Activated CD4-positive, alpha-beta T cell treated with anti-CD3 and anti-CD28 coated beads, Interleukin-2, amount 50 U/mL, for 16 hours (primary cell): ENCODE measurements at regions not wholly inside any gene's neighbourhood (a gene's known extent, or its start where the extent isn't known, plus 50 kb on each side); places are given as distances from the start of the nearest gene placed in this dataset.
"Not testable (repeated sequence)": the region's sequence is repeated elsewhere in the genome, so short reads cannot be mapped to it uniquely, and the experiment has no call there.

ENCODE experiments used
- DNase-seq: peaks from one replicate; pipeline ENCODE4 v3.0.0-alpha.2; 2020

GRCh38 chr7:101679653-101680173 lies 50.6 kb upstream of the MYL10 start:
- not testable (repeated sequence) for DNase-seq

- DNase-seq = no peak
Measured at GRCh38 chr7:101680406-101681145, 51.5 kb upstream of the MYL10 start.

- no peak for DNase-seq
Measured at GRCh38 chr7:101681170-101682007, 52.3 kb upstream of the MYL10 start.

GRCh38 chr7:101684983-101685330 lies 55.9 kb upstream of the MYL10 start:
- DNase-seq = no peak

DNA sequence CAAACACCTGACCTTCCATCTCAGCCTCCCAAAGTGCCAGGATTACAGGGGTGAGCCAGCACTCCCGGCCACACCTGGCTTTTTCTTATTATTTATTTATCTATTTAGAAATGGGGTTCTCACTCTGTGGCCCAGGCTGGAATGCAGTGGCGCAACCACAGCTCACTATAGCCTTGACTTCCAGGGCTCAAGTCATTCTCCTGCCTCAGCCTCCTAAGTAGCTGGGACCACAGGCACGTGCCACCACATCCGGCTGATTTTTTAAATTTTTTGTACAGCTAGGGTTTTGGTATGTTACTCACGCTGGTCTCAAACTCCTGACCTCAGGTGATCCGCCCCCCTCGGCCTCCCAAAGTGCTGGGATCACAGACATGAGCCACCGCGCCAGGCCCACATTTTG lies 56.9 kb upstream of the MYL10 start:
- no peak for DNase-seq

DNA sequence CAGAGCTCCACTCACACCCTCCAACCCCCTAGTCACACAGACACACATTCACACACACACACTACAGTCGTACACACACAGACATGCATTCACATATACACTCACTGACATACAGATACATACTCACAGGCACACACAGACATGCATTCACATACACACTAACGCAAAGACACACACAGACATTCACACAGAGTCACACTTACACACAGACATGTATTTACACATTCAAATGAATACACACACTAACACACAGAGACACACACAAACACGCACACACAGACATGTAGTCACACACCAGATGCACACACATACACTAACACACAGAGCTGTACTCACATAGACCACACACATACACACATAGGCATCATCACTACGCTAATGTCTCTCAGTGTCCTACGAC lies 58.0 kb upstream of the MYL10 start:
- DNase-seq = no peak

DNA sequence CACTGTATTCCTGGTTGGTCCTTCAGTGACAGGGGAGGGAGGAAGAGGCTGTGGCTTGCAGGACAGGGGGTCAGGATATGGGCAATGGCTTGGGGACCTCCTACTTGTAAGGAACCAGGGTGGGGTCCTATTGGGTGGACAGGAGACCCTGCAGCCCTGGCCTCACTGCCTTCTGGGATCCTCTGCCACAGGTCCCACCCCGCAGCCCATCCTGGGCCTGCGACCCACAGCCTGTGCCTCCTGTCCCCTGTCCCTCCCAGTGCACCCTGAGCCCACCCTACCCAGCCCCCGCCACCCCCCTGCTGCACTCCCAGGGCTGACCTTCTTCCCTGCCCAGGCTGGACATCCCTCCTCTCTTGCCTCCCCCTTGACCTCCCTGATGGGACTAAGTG lies 58.7 kb upstream of the MYL10 start:
- DNase-seq = no peak

DNA sequence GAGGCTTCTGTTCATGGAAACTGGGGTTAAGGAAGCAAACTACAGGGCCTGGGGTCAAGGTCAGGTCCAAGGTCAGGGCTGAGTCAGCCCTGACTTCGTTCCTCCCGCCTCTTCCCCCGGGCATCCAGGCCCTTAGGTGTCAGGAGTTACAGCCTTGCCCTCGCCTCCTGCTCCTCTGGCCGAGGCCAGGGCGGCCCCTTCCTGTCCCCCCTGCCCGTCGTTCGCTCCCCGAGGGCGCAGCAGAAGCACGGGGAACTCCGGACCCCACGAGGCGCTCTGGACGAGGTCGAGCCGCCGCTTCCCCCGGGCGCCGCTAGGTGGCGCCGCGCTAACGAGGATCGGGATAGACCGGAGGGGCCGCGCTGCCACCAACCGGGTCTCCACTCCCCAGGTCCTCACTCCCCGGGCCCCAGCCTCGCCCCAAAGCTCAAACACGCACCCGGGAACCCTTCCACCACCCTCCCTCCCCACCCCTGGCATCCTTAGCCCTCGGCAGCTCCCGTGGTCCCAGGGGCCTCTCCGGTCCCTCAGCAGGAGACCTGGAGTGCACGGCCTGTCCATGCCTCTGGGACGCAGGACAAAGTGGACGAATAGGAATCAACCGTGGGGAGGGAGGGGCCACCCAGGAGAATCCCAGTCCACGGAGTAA lies 59.2 kb upstream of the MYL10 start:
- DNase-seq = peak; percentile 82

GRCh38 chr7:101688995-101689907 lies 60.2 kb upstream of the MYL10 start:
- DNase-seq = no peak

DNA sequence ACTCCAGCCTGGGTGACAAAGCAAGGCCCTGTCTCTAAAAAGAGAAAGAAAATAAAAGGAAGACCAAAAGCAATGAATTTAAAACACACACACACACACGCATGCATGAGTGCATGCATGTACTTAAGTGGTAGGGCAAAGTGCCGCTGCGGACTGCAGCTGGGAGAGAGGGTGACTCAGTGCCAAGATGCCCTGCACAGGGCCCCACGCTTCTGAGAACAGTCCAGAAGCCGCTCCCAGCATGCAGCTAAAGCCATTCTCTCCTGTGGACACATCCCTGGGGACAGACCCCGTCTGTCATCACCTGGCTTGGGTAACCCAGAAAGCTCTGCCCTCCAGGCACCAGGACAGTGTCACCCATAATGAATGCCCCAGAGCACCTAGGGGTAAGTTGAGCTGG lies 61.0 kb upstream of the MYL10 start:
- DNase-seq = no peak

GRCh38 chr7:101691822-101692384 lies 62.8 kb upstream of the MYL10 start:
- no peak for DNase-seq

DNA sequence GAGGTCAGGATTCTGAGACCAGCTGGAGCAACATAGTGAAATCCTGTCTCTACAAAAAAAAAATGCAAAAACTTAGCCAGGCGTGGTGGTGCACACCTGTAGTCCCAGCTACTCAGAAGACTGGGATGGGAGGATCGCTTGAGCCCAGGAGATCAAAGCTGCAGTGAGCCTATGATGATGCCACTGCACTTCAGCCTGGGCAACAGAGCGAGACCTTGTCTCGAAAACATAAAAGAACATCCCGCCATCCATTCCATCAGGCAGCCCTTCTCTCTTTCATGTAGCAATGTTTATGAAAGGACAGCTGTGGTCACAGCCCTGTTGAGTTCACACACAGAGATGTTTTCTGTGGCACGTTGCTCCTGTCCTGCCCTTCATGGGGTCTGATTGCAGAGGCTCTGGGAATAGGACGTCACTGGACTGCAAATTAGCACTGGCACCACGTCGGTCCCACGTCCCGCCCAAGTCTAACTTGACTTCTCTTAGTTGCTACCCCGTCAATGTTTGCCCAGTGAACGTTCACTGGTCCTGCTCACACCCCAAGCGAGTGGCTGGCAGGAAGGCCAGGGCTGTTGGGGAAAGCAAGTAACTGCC lies 64.5 kb upstream of the MYL10 start:
- no peak for DNase-seq

- DNase-seq = no peak
Measured at GRCh38 chr7:101698964-101699363, 69.9 kb upstream of the MYL10 start.

DNA sequence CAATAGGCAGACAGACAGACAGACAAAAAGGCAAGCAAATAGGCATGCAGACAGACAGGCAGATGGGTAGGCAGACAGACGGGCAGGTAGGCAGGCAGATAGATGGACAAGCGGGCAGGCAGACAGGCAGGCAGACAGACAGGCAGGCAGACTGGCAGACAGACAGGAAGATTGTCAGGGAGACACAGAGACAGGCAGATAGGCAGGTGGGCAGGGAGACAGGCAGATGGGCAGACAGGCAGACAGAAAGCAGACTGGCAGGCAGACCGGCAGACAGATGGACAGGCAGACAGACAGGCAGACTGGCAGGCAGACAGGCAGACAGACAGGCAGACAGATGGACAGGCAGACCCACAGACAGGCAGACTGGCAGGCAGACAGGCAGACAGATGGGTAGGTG lies 70.3 kb upstream of the MYL10 start:
- DNase-seq = no peak

DNA sequence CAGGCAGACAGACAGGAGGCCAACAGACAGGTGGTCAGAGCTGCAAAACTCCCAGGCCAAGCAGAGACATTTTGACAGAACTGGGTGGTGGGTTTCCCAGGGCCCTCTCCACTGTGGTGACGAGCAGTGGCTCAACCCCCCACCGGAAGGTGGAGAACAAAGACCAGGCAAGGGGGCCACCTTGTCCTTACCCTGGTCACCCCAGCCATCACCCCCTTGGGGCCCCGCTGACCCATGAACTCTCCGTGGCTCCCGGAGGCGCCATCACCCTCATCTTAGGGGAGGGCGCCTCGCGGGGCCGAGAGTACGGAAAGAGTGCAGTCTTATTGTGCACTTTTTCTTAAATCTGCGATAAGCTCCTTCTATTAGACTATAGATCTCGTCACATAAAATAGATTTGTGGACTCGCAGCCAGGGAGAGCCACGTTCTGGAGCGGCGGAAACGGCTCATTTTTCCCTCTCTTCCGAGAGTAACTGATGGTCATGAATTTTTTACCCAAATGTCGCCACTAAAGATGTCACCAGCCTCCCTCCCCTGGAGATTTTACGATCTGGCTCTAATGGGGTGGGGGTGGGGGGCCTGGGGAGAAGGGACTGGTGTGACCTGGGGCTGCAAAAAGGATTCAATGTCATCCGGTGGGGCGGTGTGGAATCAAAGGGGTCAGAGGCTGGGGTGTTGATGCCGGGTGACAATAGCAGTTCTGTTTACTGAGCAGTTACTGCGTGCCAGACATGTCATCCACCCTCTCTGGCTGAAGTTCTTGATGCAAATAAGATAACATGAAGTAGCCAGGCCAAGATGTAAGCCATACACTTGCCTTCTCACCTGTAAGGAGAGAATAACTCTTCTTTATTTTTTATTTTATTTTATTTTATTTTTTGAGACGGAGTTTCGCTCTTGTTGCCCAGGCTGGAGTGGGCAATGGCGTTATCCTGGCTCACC lies 71.1 kb upstream of the MYL10 start:
- DNase-seq = no peak

GRCh38 chr7:101701153-101701794 lies 72.2 kb upstream of the MYL10 start:
- no peak for DNase-seq

GRCh38 chr7:101702362-101702850 lies 73.3 kb upstream of the MYL10 start:
- no peak for DNase-seq

GRCh38 chr7:101705331-101705730 lies 76.2 kb upstream of the MYL10 start:
- no peak for DNase-seq

GRCh38 chr7:101707587-101707986 lies 78.5 kb upstream of the MYL10 start:
- no peak for DNase-seq

DNA sequence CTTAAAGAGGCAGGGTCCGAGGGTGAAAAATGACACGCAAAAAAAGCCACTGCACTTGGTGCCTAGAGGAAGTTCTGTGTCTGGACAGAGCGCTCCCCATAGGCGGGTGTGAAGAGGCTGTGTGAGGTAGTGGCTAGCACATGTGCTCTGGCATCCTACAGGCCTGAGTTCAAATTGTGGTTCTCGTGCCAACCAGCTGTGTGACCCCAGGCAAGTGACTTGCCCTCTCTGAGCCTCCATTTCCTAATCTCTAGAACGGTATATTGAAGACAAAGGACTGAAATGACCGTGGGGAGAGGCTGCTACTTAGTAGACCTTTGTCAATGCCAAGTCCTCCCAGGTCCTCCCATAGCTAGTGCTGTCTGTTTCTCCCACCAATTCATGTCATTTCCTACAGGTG lies 79.1 kb upstream of the MYL10 start:
- no peak for DNase-seq
